SH-SY5Y (cell line): ENCODE measurements at regions not wholly inside any gene's neighbourhood (a gene's known extent, or its start where the extent isn't known, plus 50 kb on each side); places are given as distances from the start of the nearest gene placed in this dataset.

Experiments used
- GATA2 ChIP-seq: IDR thresholded peaks from 2 replicates; pipeline ENCODE4 v1.6.1; 2011; ENCODE audit warnings: mild to moderate bottlenecking, low read depth, low read length
- GATA3 ChIP-seq: IDR thresholded peaks from 2 replicates; pipeline ENCODE4 v1.6.1; 2011; ENCODE audit warnings: low read depth, mild to moderate bottlenecking, low read length, moderate library complexity

DNA sequence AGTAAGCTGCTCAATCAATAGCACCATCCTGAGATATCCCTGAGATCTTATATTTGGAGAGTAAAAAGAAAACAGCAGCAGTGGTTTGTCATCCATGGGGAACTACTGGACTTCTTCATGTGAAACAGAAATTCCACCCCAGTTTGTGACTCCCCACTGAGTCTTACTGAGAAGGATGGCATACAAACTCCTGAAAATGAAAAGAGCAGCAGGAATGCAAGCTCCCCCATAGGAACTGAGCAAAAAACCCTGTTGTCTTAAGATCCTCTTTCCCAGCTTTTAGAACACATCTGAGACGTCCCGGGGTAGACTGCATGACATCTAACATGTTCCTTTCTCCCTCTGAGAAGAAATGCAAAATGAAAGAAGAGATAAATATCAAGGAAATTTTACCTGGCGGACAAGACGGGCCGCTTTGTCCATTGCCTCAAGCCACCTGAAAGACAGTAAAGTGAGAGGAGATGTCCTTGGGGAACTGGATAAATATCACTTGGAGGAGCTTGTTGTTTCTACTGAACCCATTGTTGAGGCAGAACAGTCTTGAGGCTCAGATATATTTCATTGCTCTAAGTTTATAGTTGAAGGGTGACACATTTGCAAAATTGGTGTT, 117.1 kb downstream of the NUDT12 start:
- TF ChIP-seq GATA3 (no peak), GATA2 (no peak)

DNA sequence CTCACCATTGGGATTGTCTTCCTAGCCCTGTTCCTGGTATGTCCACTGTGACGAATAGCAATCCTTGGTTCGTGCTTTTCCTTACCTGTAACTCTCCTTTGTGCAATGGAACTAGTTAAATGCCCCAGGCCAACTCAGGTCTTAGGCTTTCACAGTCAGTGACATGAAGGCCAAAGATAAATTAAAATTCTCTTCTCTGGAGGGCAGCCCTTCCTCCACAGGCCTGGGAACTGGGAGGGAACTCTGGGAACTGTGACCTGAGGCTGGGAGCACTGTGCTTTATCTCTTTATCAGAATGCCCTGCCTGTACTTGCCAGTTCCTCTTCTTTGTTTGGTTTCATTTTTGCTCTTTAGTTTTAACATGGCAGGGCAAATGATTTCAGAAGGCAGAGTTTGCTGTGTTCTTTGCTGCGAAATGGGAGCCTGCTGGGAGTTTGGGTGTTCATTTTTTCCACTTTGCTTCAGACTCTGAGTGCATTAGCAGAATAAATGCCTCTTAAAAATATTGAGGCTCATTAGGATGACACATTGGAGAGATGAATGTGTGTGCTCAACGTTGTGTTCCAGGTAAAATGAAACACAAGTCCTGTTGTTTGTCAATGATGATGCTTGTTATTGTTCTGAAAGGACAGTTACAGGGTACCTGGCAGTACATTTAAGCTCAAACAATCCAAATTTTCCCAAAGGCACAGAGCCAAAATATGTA, 118.1 kb downstream of the NUDT12 start:
- TF ChIP-seq GATA2 (peak; percentile 66), GATA3 (peak; percentile 59)

DNA sequence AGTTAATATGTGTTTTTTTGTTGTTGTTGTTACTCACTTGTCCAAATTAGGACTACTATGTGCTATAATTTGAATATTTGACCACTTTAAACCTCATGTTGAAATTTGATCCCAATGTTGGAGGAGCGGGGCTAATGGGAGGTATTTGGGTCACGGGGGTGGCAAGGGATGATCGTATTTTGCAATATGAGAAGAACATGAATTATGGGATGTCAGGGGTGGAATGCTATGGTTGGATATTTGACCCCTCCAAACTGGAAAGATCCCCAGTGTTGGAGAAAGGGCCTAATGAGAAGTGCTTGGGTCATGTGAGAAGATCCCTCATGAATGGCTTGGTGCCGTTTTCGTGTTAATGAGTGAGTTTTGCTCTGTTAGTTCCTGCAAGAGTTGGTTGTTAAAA, 119.8 kb downstream of the NUDT12 start:
- no peak for TF ChIP-seq GATA3
- TF ChIP-seq GATA2 = no peak

DNA sequence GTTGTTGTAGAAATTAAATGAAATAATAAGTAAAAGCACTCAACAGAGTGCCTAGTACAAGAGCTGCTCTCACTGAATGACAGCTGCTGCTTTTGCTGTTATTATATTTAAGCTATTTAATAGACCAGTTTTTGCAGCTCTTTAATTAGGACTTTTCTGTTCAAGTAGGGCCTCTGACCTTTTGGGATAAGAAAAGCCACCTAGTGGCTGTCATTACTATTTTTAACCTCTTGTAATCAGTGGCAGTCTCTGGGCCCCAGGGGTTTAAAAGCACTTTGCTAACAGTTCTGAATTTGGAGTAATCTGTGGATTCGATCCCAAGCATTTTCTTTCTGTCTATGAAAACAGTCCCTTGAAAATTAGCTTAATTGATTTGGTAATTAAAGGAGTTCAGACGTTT, 121.1 kb downstream of the NUDT12 start:
- TF ChIP-seq GATA2 (no peak), GATA3 (no peak)

DNA sequence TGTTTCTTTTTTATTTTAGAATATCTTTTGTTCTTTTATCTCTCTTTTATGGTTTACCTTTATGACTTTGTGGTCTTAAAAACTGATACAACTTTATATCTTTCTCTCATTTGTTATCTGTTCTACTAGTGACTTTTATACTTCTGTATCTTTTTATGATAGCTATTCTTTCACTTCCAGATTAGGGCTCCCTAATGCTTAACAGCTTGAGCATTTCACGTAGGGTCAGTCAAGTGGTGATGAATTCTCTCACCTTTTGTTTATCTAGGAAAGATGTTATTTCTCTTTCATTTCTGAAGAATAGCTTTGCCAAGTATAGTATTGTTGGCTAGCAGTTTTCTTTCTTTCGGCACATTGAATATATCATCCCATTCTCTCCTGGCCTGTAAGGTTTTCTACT, 123.6 kb downstream of the NUDT12 start:
- TF ChIP-seq GATA3 (no peak), GATA2 (no peak)

DNA sequence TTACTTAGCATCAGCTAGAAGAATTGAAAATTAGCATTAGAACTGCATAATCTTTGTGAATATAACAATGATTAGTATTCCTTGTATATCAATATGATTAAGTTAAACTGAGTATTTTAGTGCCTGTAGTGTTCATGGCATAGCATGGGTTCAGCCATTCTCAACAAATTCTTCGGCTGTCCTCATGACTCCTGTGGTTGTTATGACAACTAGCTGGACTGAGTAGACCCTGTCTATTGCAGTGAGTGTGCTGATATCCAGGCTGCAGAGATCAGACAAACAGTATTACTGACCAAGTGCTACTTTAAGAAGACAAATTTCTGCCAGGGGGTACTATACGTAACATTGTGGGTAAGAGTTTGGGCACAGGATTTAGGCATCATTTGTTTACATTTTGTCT, 125.9 kb downstream of the NUDT12 start:
- TF ChIP-seq GATA3 (no peak), GATA2 (no peak)

DNA sequence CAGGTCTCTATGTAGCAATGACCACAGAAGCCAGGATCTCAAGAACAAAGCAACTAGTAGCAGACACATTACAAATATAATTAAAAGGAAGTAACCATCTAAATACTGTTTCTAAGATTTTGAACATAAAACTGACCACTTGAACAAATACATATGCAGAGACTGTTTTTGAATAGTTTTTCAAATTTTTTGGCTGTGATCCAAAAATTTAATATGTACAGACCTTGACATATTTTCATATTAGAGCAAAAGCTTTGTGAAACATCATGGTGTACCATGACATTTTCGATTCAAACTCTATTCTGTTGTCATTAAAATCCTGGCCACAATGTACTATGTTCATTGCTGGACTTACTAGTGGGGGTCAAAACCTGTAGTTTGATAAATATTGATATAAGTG, 126.5 kb downstream of the NUDT12 start:
- TF ChIP-seq GATA2 (no peak), GATA3 (no peak)

DNA sequence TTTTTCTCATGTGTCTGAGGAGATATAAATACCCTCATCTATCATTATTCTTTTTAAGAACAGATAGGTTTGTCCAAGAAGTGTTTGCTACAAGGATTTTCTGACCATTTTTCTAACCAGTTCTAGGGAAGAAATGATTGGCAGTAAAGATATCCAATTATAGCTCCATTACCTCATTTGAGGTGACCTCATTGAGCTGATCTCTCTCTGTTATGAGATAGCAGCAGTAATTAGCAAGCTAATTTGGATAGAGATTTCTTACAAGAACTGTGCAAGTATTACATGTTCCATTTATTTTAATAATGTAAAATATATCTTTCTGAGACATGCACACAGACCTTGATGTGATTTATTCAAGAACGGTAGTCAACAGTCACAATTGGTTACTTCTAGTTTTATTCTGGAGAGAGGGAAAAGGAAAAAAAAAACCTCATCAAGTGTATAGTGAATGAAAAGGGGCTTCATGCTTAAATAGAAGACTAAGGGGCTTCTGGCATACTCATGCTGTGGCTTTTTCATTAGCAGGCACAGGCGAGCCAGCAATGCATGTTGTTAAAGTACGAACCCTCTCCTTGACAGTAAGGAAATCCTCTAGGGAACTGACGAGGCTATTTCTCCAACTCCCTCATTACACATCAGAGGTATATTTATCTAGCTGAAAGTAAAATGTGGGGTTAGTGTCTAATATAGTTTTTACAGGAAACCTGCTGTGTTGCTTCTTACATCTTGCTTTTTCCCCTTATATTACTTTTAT, 127.3 kb downstream of the NUDT12 start:
- no peak for TF ChIP-seq GATA2
- no peak for TF ChIP-seq GATA3

DNA sequence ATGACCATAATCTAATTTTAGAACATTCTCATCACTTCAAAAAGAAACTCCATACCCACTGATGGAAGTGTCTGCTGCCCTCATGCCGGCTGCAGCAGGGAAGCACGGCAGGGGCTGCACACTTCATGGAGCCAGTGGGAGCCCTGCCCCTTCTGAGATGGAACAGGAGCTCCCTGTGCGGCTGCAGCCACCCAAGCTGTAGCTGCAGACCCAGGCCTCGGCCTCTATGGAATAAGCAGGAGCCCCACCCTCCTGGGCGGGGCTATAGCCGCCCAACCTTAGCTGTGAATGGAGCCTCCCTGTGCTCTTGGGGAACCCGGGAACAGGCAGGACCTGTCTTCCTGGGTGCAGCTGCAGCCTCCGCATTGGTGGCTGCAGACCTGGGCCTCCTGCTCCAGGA, 128.5 kb downstream of the NUDT12 start:
- TF ChIP-seq GATA3 = no peak
- no peak for TF ChIP-seq GATA2

DNA sequence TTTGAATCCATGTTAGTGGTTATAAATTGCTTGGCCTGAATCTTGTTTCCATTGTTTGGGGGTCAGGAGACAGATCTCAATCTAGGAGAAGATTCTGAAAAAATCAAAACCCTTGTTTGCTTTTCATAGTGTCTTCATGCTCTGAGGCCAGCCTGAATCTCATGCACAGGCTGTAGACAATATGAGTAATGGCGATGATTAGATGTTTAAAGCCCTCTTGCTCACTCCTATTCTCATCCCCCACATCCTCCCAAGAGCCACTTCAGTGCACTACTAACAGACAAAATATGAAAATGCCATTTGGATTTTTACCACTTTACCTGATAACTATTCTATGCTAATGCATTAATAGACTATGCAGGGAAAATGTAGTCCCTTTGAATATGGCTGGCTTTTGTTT, 129.4 kb downstream of the NUDT12 start:
- TF ChIP-seq GATA2 (no peak), GATA3 (no peak)

DNA sequence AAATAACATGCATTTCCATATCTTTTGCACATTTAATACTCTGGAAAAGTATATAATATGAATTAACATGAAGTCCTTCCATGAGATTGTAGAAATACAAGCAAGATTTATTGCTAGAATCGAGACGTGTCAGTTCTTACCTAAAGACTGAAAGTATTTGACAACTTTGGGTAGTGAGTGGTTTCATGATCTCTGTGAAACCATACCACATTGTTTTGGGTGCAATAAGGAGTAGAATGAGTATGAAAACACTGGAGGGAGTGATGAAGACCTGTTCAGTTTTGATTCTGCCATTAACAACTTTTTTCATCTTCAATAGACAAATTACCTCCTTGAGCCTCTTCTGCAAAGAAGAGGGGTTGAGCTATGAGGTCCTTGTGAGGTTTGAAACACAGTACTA, 133.7 kb downstream of the NUDT12 start:
- TF ChIP-seq GATA3 (no peak), GATA2 (no peak)

DNA sequence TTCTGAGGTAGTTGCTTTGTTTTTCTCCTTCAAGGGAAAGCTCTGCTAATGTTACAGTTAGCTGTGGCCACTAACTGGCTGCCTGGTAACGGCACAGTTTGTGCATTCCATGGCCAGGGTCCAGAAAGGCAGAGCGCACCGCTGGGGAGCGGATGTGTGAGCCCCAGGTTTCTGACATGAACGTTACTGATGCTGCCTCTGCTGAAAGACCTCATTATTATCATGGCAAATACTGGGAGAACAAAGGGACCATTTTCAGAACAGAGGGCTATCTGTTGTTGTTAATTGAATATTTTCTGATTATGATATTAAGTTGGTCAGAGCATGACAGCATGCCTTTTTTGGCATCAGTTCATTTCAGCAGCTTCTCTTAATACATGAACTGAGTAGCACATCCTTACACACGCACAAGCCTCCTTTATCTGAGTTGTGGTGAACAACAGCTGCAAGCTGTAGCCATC, 134.1 kb downstream of the NUDT12 start:
- no peak for TF ChIP-seq GATA2
- no peak for TF ChIP-seq GATA3

DNA sequence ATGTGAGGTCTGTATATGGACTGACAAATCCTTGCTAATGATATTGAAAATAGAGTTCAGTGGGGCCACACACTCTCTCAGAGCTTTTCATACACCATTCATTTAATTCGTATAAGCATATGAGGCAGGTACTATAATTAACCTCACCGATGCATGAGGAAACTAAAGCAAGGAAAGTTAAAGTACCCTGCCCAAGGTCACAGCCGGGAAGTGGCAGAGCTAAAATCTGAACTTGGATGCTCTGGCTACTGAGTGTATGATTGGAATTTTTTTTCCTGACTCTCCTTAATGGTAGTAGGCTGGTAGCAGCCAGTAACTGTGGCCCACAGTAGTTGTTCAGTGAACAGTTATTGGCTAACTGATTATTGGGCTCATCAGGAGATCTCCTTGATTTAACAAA, 135.3 kb downstream of the NUDT12 start:
- TF ChIP-seq GATA3 = no peak
- TF ChIP-seq GATA2 = no peak

DNA sequence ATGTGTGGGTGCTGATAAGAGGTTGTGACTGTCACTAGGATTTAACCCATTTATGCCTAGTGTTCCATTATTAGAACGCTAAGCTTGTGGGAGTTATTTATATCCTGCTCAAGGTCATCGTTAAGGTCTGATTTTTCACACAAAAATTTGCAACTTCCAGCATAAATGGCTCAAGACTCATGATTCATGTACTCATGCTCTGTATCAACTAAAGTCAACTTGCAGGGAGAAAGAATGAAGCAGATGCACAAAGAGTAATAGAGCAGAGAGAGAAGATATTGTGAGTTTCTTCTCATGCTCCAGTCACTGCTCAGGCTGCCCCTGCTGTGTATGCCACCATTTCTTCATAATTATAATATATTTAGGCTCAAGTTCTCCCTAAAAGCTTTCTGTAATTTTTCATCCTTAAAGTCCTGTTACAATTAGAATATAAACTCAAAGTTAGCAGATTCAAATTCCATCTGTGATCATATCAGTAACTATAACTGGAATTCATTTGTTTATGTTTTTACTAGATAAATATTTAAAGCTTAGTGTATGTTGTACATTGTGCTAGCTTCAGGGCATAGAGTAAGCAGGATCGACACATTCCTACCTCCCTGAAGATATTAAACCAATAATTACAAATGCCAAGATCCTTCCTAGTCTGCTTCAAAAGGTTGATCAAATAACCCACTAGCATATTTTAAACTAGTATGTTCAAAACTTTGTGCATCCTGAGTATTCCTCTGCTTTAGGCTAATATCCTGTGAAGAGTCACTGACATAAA, 136.7 kb downstream of the NUDT12 start:
- TF ChIP-seq GATA3 (no peak), GATA2 (no peak)
